ENCODE measurements at regions not wholly inside any gene's neighbourhood (a gene's known extent, or its start where the extent isn't known, plus 50 kb on each side); places are given as distances from the start of the nearest gene placed in this dataset.

DNA sequence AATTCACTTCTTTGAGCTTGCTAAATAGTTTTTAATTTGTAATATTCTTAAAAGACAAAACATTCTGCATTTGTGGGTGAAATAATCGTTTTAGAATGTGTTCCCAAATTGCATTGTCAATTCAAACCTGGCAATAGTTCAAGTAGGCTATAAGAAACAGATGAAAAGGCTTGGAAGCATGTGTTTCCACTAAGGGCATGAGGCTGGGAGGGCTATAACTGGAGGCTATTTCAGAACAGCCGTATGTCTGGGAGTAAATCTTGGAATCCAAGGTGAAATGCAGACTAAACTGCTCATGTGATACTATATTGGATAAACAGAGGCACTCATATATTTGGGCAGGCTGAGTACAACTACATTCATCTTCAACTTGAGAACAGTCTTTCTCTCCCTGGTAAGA, 117.4 kb upstream of the GRPR start:
- 62% methylated on average over 2 of the region's 2 CpGs for WGBS
- Histone ChIP-seq H3K27me3 (ENCODE audit: control insufficient read depth in 4 of 4, insufficient read depth in 4 of 4, low read length in 3 of 4) (peaks cover 0 to 4% (median 0%) of the 10 kb centered on the region in 4 donors), H3K36me3 (ENCODE audit: control insufficient read depth in 4 of 4, insufficient read depth in 3 of 4, low read depth in 1 of 4, low read length in 3 of 4) (no peaks in the 10 kb centered on the region), H3K4me1 (ENCODE audit: control insufficient read depth in 4 of 4, insufficient read depth in 4 of 4, low read length in 3 of 4) (no peaks in the 10 kb centered on the region), H3K27ac (ENCODE audit: low read depth in 1 of 2, low read length in 2 of 2) (no peak overlapping the region), H3K4me3 (ENCODE audit: low read depth in 1 of 3, low read length in 3 of 3) (no peak overlapping the region), H3K9ac (ENCODE audit: low read depth in 1 of 2, low read length in 2 of 2) (no peak overlapping the region), H3K9me3 (ENCODE audit: control insufficient read depth in 4 of 4, low read length in 3 of 4) (no peaks in the 10 kb centered on the region)
- no peak for DNase-seq (ENCODE audit: low spot score)
- TF ChIP-seq REST (IDR thresholded peaks at IDR 0.05) (no peak), RXRA (IDR thresholded peaks at IDR 0.05) (no peak), HNF4G (IDR thresholded peaks at IDR 0.05) (no peak), SP1 (IDR thresholded peaks at IDR 0.05) (no peak), EGR1 (IDR thresholded peaks at IDR 0.05; ENCODE audit: low read depth in 2 of 2) (no peak), ZBTB33 (IDR thresholded peaks at IDR 0.05) (no peak), FOXA2 (IDR thresholded peaks at IDR 0.05) (no peak), YY1 (IDR thresholded peaks at IDR 0.05) (no peak), TAF1 (conservative IDR thresholded peaks at IDR 0.05) (no peak), NR2F2 (IDR thresholded peaks at IDR 0.05) (no peak), GABPA (IDR thresholded peaks at IDR 0.05 in 1 of 2, conservative IDR thresholded peaks at IDR 0.05 in 1 of 2) (no peak), RAD21 (IDR thresholded peaks at IDR 0.05) (no peak), JUND (IDR thresholded peaks at IDR 0.05) (no peak), HNF4A (conservative IDR thresholded peaks at IDR 0.05) (no peak), FOXA1 (IDR thresholded peaks at IDR 0.05) (no peak)
- TF ChIP-seq, protein P1, sequence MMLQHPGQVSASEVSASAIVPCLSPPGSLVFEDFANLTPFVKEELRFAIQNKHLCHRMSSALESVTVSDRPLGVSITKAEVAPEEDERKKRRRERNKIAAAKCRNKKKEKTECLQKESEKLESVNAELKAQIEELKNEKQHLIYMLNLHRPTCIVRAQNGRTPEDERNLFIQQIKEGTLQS (IDR thresholded peaks at IDR 0.05) = no peak
- TF ChIP-seq, protein P2, sequence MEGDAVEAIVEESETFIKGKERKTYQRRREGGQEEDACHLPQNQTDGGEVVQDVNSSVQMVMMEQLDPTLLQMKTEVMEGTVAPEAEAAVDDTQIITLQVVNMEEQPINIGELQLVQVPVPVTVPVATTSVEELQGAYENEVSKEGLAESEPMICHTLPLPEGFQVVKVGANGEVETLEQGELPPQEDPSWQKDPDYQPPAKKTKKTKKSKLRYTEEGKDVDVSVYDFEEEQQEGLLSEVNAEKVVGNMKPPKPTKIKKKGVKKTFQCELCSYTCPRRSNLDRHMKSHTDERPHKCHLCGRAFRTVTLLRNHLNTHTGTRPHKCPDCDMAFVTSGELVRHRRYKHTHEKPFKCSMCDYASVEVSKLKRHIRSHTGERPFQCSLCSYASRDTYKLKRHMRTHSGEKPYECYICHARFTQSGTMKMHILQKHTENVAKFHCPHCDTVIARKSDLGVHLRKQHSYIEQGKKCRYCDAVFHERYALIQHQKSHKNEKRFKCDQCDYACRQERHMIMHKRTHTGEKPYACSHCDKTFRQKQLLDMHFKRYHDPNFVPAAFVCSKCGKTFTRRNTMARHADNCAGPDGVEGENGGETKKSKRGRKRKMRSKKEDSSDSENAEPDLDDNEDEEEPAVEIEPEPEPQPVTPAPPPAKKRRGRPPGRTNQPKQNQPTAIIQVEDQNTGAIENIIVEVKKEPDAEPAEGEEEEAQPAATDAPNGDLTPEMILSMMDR (IDR thresholded peaks at IDR 0.05; ENCODE audit: low read depth, low read length, missing input control) = no peak
- TF ChIP-seq, protein P3, sequence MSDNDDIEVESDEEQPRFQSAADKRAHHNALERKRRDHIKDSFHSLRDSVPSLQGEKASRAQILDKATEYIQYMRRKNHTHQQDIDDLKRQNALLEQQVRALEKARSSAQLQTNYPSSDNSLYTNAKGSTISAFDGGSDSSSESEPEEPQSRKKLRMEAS (IDR thresholded peaks at IDR 0.05) = no peak

Measured in liver (tissue), 8 donors.